Brain microvascular endothelial cell (primary cell): ENCODE measurements at regions not wholly inside any gene's neighbourhood (a gene's known extent, or its start where the extent isn't known, plus 50 kb on each side); places are given as distances from the start of the nearest gene placed in this dataset.

ENCODE experiments used
- DNase-seq: peaks from one replicate; pipeline ENCODE4 v3.0.0-alpha.2; 2020
- H3K27ac ChIP-seq: fragments of 250-450 bp; sonication (Bioruptor Pico); 2 replicates; pipeline ENCODE4 v1.5.1; 2020; ENCODE audit warnings: mild to moderate bottlenecking, moderate library complexity
- H3K27me3 ChIP-seq: fragments of 250-450 bp; sonication (Bioruptor Pico); replicated peaks from 2 replicates; pipeline ENCODE4 v1.5.1; 2020; ENCODE audit warnings: mild to moderate bottlenecking
- H3K36me3 ChIP-seq: fragments of 250-450 bp; sonication (Bioruptor Pico); replicated peaks from 2 replicates; pipeline ENCODE4 v1.5.1; 2020; ENCODE audit warnings: mild to moderate bottlenecking
- H3K4me3 ChIP-seq: 2 replicates; pipeline ENCODE4 v1.5.1; 2011; ENCODE audit warnings: low read depth, mild to moderate bottlenecking, control low read depth, low read length, moderate library complexity
- CTCF ChIP-seq: IDR thresholded peaks from 2 replicates; pipeline ENCODE4 v1.5.1; 2011; ENCODE audit warnings: low read depth, mild to moderate bottlenecking, moderate library complexity, low read length, control low read depth, inconsistent platforms; ENCODE audit errors: missing control alignments
- in situ Hi-C: cut with HindIII; loops from 2 replicates; pipeline ENCODE4 v1.10.0; 2017; ENCODE audit warnings: low sequenced_read_pairs, low pct_ligation_motif_present

GRCh38 chr16:6557353-6558023, 775.2 kb upstream of the RBFOX1 start:
- Histone ChIP-seq H3K4me3 (no peak overlapping the region), H3K36me3 (no peaks in the 10 kb centered on the region), H3K27me3 (no peaks in the 10 kb centered on the region), H3K27ac (no peak overlapping the region)
- DNase-seq, result no peak
- in situ Hi-C loops, result no loop called here
- no peak for TF ChIP-seq CTCF

DNA sequence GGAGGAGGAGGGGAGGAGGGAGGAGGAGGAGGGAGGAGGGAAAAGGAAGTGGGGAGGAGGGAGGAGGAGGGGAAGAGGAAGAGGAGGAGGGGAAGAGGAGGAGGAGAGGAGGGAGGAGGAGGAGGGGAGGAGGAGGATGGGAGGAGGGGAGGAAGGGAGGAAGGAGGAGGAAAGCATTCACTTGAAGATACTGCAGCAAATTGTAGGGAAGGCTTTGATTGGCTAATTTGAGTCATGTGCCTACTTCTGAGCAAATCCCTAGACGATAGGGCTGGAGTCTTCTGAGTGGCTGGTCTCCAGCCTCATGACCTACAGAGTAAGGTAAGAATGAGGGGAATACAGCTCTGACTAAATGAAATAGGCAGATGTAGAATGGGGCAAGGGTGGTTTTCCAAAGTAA, 783.2 kb upstream of the RBFOX1 start:
- Histone ChIP-seq H3K36me3 (no peaks in the 10 kb centered on the region), H3K4me3 (no peak overlapping the region), H3K27ac (no peak overlapping the region), H3K27me3 (no peaks in the 10 kb centered on the region)
- DNase-seq, result no peak
- in situ Hi-C loops, result no loop called here
- no peak for TF ChIP-seq CTCF

- Histone ChIP-seq H3K36me3 (no peaks in the 10 kb centered on the region), H3K27me3 (no peaks in the 10 kb centered on the region), H3K4me3 (no peak overlapping the region), H3K27ac (no peak overlapping the region)
- in situ Hi-C loops, result no loop called here
- no peak for DNase-seq
- TF ChIP-seq CTCF, result no peak
These were observed 784.1 kb upstream of the RBFOX1 start for GRCh38 chr16:6548507-6548906.

DNA sequence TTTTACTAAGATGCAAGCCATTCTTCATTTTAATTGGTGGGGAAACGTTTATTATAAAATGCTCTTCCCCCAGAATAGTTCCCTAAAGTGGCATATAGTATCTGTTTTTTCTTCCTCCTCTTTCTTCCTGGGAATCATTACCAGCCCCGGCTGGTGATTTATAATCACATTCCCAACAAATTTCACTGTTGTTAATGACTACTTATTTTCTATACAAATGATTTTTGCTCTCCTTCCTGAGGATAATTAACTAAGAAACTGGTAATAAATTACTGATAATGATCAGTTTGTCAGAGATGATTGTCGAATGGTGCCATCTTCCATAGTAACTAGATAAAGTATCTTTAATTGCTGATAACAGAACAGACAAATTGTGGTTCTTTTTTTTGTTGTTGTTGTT, 785.5 kb upstream of the RBFOX1 start:
- DNase-seq, result no peak
- TF ChIP-seq CTCF, result no peak
- in situ Hi-C loops, result no loop called here
- H3K4me3 ChIP-seq, result no peak overlapping the region
- H3K27me3 ChIP-seq, result no peaks in the 10 kb centered on the region
- no peak overlapping the region for H3K27ac ChIP-seq
- H3K36me3 ChIP-seq, result no peaks in the 10 kb centered on the region

DNA sequence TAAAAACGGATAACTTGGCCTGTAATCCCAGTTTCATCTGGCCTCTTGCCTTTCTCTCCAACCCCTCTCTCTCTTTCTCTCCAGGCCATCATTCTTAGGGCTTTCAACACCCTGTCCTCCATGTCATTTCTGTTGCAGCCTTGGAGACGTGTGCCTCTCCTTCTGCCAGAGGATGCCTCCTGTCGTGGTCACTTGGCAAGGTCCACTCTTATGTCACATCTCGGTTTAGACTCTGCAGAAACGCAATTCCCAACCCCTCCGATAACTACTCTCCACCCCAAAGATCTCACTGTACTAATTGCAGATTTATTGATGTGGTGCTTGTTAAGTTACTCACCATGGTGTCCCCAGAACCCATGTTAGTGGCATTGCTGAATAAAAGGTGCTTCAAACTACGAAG, 787.3 kb upstream of the RBFOX1 start:
- H3K27me3 ChIP-seq, result no peaks in the 10 kb centered on the region
- no peak for TF ChIP-seq CTCF
- no peak for DNase-seq
- H3K27ac ChIP-seq, result no peak overlapping the region
- H3K36me3 ChIP-seq, result no peaks in the 10 kb centered on the region
- in situ Hi-C loops, result no loop called here
- H3K4me3 ChIP-seq, result no peak overlapping the region

DNA sequence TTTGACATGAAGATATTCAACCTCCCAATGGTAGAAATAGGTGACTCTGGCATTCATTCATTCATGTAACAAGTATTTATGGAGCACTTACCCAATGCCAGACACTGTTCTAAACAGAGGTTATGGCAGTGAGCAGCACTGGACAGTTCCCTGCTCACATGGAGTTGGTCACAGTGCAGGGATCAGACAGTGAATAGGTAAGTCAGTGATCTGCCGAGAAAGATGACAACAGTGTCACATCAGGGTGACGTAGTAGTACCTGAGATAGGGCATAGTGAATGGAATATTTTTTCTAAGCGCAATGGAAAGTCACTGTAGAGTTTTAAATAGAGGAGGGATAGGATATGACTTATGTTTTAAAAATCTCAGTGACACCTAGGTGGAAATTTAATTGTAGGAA, 791.4 kb upstream of the RBFOX1 start:
- no peaks in the 10 kb centered on the region for H3K27me3 ChIP-seq
- H3K27ac ChIP-seq, result no peak overlapping the region
- no peak overlapping the region for H3K4me3 ChIP-seq
- DNase-seq, result no peak
- H3K36me3 ChIP-seq, result no peaks in the 10 kb centered on the region
- no peak for TF ChIP-seq CTCF
- in situ Hi-C loops, result no loop called here
